ENCODE measurements at regions not wholly inside any gene's neighbourhood (a gene's known extent, or its start where the extent isn't known, plus 50 kb on each side); places are given as distances from the start of the nearest gene placed in this dataset.

DNA sequence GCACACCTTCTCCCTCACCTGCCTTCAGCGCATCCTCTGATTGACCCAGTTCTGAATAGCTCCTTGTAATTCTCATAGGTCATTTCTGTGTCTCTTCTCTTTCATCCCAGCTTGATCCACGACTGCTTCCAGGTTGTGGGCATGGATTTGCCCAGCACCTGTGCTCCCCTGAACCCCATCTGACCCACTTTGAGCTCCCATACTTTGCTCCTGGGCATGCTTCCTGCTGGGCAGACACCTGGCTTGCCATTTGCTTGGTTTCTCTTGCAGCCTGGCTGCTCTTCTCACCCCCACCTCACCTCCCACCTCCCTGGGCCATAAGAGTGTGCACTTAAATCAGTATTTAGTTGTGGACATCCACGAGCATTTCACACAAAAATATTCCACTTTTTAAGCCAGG is 635.5 kb downstream of the TBL1XR1 start:
- TF ChIP-seq, protein P1, sequence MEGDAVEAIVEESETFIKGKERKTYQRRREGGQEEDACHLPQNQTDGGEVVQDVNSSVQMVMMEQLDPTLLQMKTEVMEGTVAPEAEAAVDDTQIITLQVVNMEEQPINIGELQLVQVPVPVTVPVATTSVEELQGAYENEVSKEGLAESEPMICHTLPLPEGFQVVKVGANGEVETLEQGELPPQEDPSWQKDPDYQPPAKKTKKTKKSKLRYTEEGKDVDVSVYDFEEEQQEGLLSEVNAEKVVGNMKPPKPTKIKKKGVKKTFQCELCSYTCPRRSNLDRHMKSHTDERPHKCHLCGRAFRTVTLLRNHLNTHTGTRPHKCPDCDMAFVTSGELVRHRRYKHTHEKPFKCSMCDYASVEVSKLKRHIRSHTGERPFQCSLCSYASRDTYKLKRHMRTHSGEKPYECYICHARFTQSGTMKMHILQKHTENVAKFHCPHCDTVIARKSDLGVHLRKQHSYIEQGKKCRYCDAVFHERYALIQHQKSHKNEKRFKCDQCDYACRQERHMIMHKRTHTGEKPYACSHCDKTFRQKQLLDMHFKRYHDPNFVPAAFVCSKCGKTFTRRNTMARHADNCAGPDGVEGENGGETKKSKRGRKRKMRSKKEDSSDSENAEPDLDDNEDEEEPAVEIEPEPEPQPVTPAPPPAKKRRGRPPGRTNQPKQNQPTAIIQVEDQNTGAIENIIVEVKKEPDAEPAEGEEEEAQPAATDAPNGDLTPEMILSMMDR (IDR thresholded peaks at IDR 0.05; ENCODE audit: partially characterized antibody, unreplicated experiment) = no peak
- Mint-ChIP-seq H3K4me1 (ENCODE audit: low read depth, unreplicated experiment) (no peaks in the 10 kb centered on the region), H3K9me3 (ENCODE audit: unreplicated experiment) (no peaks in the 10 kb centered on the region), H3K4me3 (ENCODE audit: unreplicated experiment) (no peak overlapping the region), H3K36me3 (ENCODE audit: unreplicated experiment) (no peaks in the 10 kb centered on the region), H3K27ac (ENCODE audit: unreplicated experiment) (no peak overlapping the region), H3K27me3 (ENCODE audit: unreplicated experiment) (no peaks in the 10 kb centered on the region)
- no peak for DNase-seq

DNA sequence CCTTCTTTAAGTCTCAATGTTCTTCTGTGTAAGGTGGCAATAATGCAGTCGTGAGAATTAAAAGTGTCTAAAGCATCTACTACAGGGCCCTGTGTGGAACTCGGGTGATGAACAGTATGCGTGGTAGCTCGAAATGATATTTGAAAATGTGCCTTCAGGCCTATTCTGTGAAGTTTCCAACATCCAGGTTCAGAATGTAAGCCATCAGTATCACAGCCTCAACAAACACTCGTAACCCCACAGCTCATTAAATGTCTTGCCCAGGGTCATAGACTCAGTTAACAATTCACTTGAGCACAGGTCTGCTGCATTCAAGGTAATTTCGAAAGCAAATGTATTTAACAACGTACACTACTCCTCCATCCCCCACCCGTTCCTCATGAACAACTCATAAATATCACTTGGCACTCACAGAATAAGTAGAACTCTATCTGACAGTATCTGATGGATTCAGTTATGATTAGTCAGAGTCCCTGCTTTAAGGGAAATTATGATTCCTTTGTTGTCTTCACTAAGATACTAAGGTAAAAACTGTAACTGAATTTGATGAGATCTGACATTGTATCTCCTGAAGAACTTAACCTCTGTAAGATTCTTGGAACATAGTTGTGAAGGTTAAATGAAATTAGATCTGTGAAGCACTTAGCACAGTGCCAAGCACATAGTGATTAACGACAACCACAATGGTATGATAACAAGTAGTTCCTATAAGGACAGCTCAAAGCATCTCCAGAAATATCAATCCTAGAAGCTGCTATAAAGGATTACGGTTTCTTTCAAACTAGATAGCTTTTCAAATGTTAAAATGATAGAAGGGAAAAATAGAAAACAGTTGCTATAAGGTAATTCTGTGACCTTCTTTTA is 642.3 kb downstream of the TBL1XR1 start:
- TF ChIP-seq, protein P1 (IDR thresholded peaks at IDR 0.05; ENCODE audit: partially characterized antibody, unreplicated experiment) = no peak
- no peaks in the 10 kb centered on the region for H3K27me3 Mint-ChIP-seq (ENCODE audit: unreplicated experiment)
- no peak for DNase-seq
- H3K4me3 Mint-ChIP-seq (ENCODE audit: unreplicated experiment) = no peak overlapping the region
- H3K4me1 Mint-ChIP-seq (ENCODE audit: low read depth, unreplicated experiment) = no peaks in the 10 kb centered on the region
- no peaks in the 10 kb centered on the region for H3K36me3 Mint-ChIP-seq (ENCODE audit: unreplicated experiment)
- H3K27ac Mint-ChIP-seq (ENCODE audit: unreplicated experiment) = no peak overlapping the region
- H3K9me3 Mint-ChIP-seq (ENCODE audit: unreplicated experiment) = no peaks in the 10 kb centered on the region

DNA sequence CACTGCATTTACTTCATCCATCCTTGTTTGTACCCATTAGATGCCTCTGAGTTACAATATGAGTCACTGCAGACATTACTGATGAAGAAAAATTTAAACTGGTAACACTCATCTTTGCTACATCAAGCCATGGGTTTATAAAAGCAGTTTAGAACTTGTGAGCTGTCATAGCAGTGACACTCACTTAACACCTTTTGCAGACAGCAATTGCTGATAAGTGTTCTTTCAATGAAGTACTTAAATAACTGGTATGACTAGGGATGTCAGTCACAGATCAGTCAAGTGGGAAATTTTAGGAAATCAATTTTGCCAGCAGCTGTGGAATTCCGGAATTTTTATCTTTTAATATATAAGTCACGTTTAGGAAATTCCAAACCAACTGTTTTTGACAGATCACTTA is 643.0 kb downstream of the TBL1XR1 start:
- Mint-ChIP-seq H3K4me1 (ENCODE audit: low read depth, unreplicated experiment) (no peaks in the 10 kb centered on the region), H3K9me3 (ENCODE audit: unreplicated experiment) (no peaks in the 10 kb centered on the region), H3K4me3 (ENCODE audit: unreplicated experiment) (no peak overlapping the region), H3K27me3 (ENCODE audit: unreplicated experiment) (no peaks in the 10 kb centered on the region), H3K36me3 (ENCODE audit: unreplicated experiment) (no peaks in the 10 kb centered on the region), H3K27ac (ENCODE audit: unreplicated experiment) (no peak overlapping the region)
- TF ChIP-seq, protein P1 (IDR thresholded peaks at IDR 0.05; ENCODE audit: partially characterized antibody, unreplicated experiment) = no peak
- DNase-seq = no peak

DNA sequence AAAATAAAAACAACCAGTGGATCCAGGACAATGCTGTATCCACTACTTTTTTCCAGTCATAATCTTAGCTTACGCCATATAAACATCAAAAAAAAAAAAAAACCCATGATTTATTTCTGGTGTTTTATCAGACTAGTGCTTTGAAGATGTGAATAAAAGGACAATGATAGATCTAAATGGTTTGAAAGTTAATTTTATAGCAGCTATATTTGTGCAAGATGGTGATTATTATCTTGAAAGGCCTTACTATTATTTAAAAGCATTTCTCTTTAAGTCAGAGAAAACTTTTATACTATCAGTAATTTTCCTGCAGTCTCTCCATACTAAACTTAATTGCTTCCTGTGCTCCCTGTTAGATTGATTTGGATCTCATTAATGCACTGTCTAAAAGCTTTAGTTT is 670.3 kb downstream of the TBL1XR1 start:
- H3K4me3 Mint-ChIP-seq (ENCODE audit: unreplicated experiment) = no peak overlapping the region
- no peak for DNase-seq
- TF ChIP-seq, protein P1 (IDR thresholded peaks at IDR 0.05; ENCODE audit: partially characterized antibody, unreplicated experiment) = no peak
- H3K36me3 Mint-ChIP-seq (ENCODE audit: unreplicated experiment) = no peaks in the 10 kb centered on the region
- no peak overlapping the region for H3K27ac Mint-ChIP-seq (ENCODE audit: unreplicated experiment)
- no peaks in the 10 kb centered on the region for H3K27me3 Mint-ChIP-seq (ENCODE audit: unreplicated experiment)
- H3K4me1 Mint-ChIP-seq (ENCODE audit: low read depth, unreplicated experiment) = no peaks in the 10 kb centered on the region
- peaks cover 2% of the 10 kb centered on the region for H3K9me3 Mint-ChIP-seq (ENCODE audit: unreplicated experiment)

DNA sequence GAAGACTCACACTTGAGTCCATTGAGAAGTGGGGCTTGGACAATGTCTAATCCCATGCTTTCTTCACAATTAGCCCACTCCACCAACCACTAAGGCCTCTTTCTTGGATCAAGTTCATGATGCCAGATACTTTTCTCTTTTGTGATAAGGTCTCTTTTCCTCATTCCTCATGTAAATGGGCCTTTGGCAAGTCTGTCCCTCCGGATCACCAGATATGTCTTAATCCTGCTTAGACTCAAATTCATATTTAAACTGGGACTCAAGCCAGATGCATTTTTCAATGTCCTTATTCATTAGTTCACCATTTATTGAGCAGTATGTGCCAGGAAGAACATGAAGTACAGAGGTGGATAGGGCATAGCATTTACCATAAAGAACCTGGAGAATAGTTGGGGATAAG is 671.1 kb downstream of the TBL1XR1 start:
- no peak for DNase-seq
- Mint-ChIP-seq H3K27me3 (ENCODE audit: unreplicated experiment) (no peaks in the 10 kb centered on the region), H3K4me1 (ENCODE audit: low read depth, unreplicated experiment) (no peaks in the 10 kb centered on the region), H3K9me3 (ENCODE audit: unreplicated experiment) (peaks cover 2% of the 10 kb centered on the region), H3K4me3 (ENCODE audit: unreplicated experiment) (no peak overlapping the region), H3K36me3 (ENCODE audit: unreplicated experiment) (no peaks in the 10 kb centered on the region), H3K27ac (ENCODE audit: unreplicated experiment) (no peak overlapping the region)
- TF ChIP-seq, protein P1 (IDR thresholded peaks at IDR 0.05; ENCODE audit: partially characterized antibody, unreplicated experiment) = no peak

Data from glutamatergic neuron (in vitro differentiated cells).